ENCODE measurements at regions not wholly inside any gene's neighbourhood (a gene's known extent, or its start where the extent isn't known, plus 50 kb on each side); places are given as distances from the start of the nearest gene placed in this dataset.

- no peak for TF ChIP-seq CTCF (IDR thresholded peaks at IDR 0.05; ENCODE audit: low read depth, low read length, poor library complexity, severe bottlenecking)
- no peak for TF ChIP-seq EZH2phosphoT487 (IDR thresholded peaks at IDR 0.05; ENCODE audit: borderline replicate concordance, low read length)
Observed at GRCh38 chr7:15782656-15783055, 96.2 kb upstream of the MEOX2 start.

Data from DOHH2 (cell line).